Activated T-helper 9 cell treated with anti-CD3 and anti-CD28 coated beads, Interleukin-2, amount 50 U/mL, for 16 hours (primary cell): ENCODE measurements at regions not wholly inside any gene's neighbourhood (a gene's known extent, or its start where the extent isn't known, plus 50 kb on each side); places are given as distances from the start of the nearest gene placed in this dataset.

Experiments
- DNase-seq: peaks from one replicate; pipeline ENCODE4 v3.0.0-alpha.2; 2020; ENCODE audit warnings: low read depth

- no peak for DNase-seq
Measured at GRCh38 chr4:89545315-89545714, 237.7 kb upstream of the GPRIN3 start.

- DNase-seq: no peak
Measured at GRCh38 chr4:89541998-89542397, 234.4 kb upstream of the GPRIN3 start.

GRCh38 chr4:89539797-89540711, 232.5 kb upstream of the GPRIN3 start:
- DNase-seq: no peak

GRCh38 chr4:89539374-89539773, 231.8 kb upstream of the GPRIN3 start:
- DNase-seq: no peak

- DNase-seq: no peak
Measured at GRCh38 chr4:89538886-89539285, 231.3 kb upstream of the GPRIN3 start.

- no peak for DNase-seq
Measured at GRCh38 chr4:89538171-89538570, 230.6 kb upstream of the GPRIN3 start.

GRCh38 chr4:89537281-89537680, 229.7 kb upstream of the GPRIN3 start:
- no peak for DNase-seq

- no peak for DNase-seq
Measured at GRCh38 chr4:89535251-89535650, 227.7 kb upstream of the GPRIN3 start.

GRCh38 chr4:89534356-89534755, 226.8 kb upstream of the GPRIN3 start:
- no peak for DNase-seq

- DNase-seq: no peak
Measured at GRCh38 chr4:89531932-89532640, 224.5 kb upstream of the GPRIN3 start.

- no peak for DNase-seq
Measured at GRCh38 chr4:89528526-89529133, 221.0 kb upstream of the GPRIN3 start.

GRCh38 chr4:89521826-89522225, 214.2 kb upstream of the GPRIN3 start:
- DNase-seq: no peak

GRCh38 chr4:89519771-89520320, 212.2 kb upstream of the GPRIN3 start:
- no peak for DNase-seq

GRCh38 chr4:89518259-89518658, 210.7 kb upstream of the GPRIN3 start:
- DNase-seq: no peak

GRCh38 chr4:89514811-89515210, 207.2 kb upstream of the GPRIN3 start:
- DNase-seq: no peak

- DNase-seq: no peak
Measured at GRCh38 chr4:89511776-89512175, 204.2 kb upstream of the GPRIN3 start.

GRCh38 chr4:89509708-89510281, 202.2 kb upstream of the GPRIN3 start:
- DNase-seq: no peak

- DNase-seq: no peak
Measured at GRCh38 chr4:89506866-89507491, 199.4 kb upstream of the GPRIN3 start.

- DNase-seq: no peak
Measured at GRCh38 chr4:89502581-89502980, 195.0 kb upstream of the GPRIN3 start.

GRCh38 chr4:89497517-89498308, 190.1 kb upstream of the GPRIN3 start:
- no peak for DNase-seq

GRCh38 chr4:89496851-89497250, 189.3 kb upstream of the GPRIN3 start:
- no peak for DNase-seq
